DOHH2 (cell line): ENCODE measurements at regions not wholly inside any gene's neighbourhood (a gene's known extent, or its start where the extent isn't known, plus 50 kb on each side); places are given as distances from the start of the nearest gene placed in this dataset.

Experiments used
- EZH2phosphoT487 ChIP-seq: fragments of 200-600 bp; sonication (generic); IDR thresholded peaks from 2 replicates; pipeline ENCODE4 v1.6.1; 2017; ENCODE audit warnings: borderline replicate concordance, mild to moderate bottlenecking, antibody characterized with exemption, low read length, moderate library complexity, mixed read lengths
- TF ChIP-seq, protein P1 (sequence below): fragments of 200-600 bp; sonication (generic); IDR thresholded peaks from one replicate; pipeline ENCODE4 v1.5.1; 2014; ENCODE audit warnings: antibody characterized with exemption, mild to moderate bottlenecking, low read depth, low read length; ENCODE audit not compliant: poor library complexity, severe bottlenecking

GRCh38 chr12:88377973-88378372 is 202.3 kb downstream of the KITLG start:
- TF ChIP-seq, protein P1, sequence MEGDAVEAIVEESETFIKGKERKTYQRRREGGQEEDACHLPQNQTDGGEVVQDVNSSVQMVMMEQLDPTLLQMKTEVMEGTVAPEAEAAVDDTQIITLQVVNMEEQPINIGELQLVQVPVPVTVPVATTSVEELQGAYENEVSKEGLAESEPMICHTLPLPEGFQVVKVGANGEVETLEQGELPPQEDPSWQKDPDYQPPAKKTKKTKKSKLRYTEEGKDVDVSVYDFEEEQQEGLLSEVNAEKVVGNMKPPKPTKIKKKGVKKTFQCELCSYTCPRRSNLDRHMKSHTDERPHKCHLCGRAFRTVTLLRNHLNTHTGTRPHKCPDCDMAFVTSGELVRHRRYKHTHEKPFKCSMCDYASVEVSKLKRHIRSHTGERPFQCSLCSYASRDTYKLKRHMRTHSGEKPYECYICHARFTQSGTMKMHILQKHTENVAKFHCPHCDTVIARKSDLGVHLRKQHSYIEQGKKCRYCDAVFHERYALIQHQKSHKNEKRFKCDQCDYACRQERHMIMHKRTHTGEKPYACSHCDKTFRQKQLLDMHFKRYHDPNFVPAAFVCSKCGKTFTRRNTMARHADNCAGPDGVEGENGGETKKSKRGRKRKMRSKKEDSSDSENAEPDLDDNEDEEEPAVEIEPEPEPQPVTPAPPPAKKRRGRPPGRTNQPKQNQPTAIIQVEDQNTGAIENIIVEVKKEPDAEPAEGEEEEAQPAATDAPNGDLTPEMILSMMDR = no peak
- no peak for TF ChIP-seq EZH2phosphoT487
